ENCODE measurements at regions not wholly inside any gene's neighbourhood (a gene's known extent, or its start where the extent isn't known, plus 50 kb on each side); places are given as distances from the start of the nearest gene placed in this dataset.
A peak's percentile ranks its signal among the peaks of the same experiment; 100 is the strongest.

GRCh38 chr15:98071786-98072185, 111.3 kb downstream of the ARRDC4 start:
- no peak for DNase-seq
- intact Hi-C loops (cut with DNase I): no loop called here
- no peak overlapping the region for H3K4me3 ChIP-seq

DNA sequence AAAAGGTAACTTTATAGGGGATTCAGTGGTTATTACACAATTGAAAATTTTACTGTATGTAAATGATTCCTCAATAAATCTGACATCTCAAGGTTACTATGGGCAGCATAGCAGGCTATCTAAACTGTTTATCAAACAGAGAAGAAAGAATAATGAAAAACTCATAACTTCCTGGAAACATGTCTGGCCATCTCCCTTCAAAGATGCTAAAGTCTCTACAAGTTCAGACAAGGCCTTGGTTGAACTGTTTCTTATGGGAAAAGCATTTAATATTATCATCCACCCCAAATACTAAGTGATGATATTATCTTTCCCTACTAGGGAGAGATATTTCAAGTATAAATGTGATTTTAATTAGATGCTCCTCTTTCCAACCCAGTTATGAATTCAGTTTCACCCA, 114.9 kb downstream of the ARRDC4 start:
- Histone ChIP-seq H3K36me3 (no peaks in the 10 kb centered on the region), H3K4me3 (no peak overlapping the region), H3K9me3 (no peaks in the 10 kb centered on the region), H3K4me1 (peaks cover 14 to 26% (median 18%) of the 10 kb centered on the region in 3 donors), H3K27me3 (no peaks in the 10 kb centered on the region), H3K27ac (peak overlapping the region in 2 of 4 donors; percentile 78 to 81)
- TF ChIP-seq, protein P1, sequence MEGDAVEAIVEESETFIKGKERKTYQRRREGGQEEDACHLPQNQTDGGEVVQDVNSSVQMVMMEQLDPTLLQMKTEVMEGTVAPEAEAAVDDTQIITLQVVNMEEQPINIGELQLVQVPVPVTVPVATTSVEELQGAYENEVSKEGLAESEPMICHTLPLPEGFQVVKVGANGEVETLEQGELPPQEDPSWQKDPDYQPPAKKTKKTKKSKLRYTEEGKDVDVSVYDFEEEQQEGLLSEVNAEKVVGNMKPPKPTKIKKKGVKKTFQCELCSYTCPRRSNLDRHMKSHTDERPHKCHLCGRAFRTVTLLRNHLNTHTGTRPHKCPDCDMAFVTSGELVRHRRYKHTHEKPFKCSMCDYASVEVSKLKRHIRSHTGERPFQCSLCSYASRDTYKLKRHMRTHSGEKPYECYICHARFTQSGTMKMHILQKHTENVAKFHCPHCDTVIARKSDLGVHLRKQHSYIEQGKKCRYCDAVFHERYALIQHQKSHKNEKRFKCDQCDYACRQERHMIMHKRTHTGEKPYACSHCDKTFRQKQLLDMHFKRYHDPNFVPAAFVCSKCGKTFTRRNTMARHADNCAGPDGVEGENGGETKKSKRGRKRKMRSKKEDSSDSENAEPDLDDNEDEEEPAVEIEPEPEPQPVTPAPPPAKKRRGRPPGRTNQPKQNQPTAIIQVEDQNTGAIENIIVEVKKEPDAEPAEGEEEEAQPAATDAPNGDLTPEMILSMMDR (IDR thresholded peaks at IDR 0.05): no peak
- no peak for TF ChIP-seq POLR2A (IDR thresholded peaks at IDR 0.05)
- intact Hi-C loops (cut with DNase I): loop anchor here (5.0 kb wide), 1 partner anchor 73 kb away; no protein-coding TSS in a partner anchor
- DNase-seq: no peak

More at GRCh38 chr15:98071786-98072185, 111.3 kb downstream of the ARRDC4 start:
- Histone ChIP-seq H3K36me3 (no peaks in the 10 kb centered on the region), H3K27ac (no peak overlapping the region), H3K4me1 (peaks cover 10 to 17% (median 13%) of the 10 kb centered on the region in 3 donors), H3K9me3 (no peaks in the 10 kb centered on the region), H3K27me3 (no peaks in the 10 kb centered on the region)
- no peak for TF ChIP-seq POLR2A (IDR thresholded peaks at IDR 0.05)
- TF ChIP-seq, protein P1 (IDR thresholded peaks at IDR 0.05): no peak

- H3K36me3 ChIP-seq: no peaks in the 10 kb centered on the region
- TF ChIP-seq POLR2A (IDR thresholded peaks at IDR 0.05): no peak
- TF ChIP-seq, protein P1 (IDR thresholded peaks at IDR 0.05): no peak
- H3K27ac ChIP-seq: peak overlapping the region; percentile 76 to 82 (median 80)
- intact Hi-C loops (cut with DNase I): loop anchor here (5.0 kb wide), 1 partner anchor 74 kb away; no protein-coding TSS in a partner anchor
- H3K9me3 ChIP-seq: no peaks in the 10 kb centered on the region
- DNase-seq: no peak
- WGBS, 2 donors: 44 to 54% methylated on average over 8 of the region's 8 CpGs
- peaks cover 14 to 26% (median 18%) of the 10 kb centered on the region in 3 donors for H3K4me1 ChIP-seq
- no peaks in the 10 kb centered on the region for H3K27me3 ChIP-seq
- no peak overlapping the region for H3K4me3 ChIP-seq
Observed at GRCh38 chr15:98076021-98076816, 115.7 kb downstream of the ARRDC4 start.

DNA sequence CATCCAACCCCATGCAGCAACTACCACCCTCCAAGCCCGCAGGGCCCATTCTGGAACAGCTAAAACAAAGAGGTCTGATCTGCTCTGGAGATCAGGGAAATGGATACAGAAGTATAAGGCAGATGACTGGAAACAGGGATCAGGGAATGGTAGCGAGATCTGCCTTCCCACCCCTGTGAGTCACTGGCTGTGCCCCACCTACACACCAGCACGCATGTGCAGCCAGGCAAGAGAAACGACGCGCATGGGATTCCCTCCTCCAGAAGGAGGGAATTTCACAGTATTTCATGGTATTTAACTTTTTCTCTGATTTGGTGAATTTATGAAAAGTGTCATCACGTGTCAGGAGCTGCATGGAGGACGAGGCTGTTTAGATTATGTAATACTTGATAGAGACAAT, 116.7 kb downstream of the ARRDC4 start:
- intact Hi-C loops (cut with DNase I): loop anchor here (5.0 kb wide), 1 partner anchor 75 kb away; no protein-coding TSS in a partner anchor
- peak overlapping the region in 1 of 4 donors; percentile 10 for H3K4me3 ChIP-seq
- no peak for TF ChIP-seq POLR2A (IDR thresholded peaks at IDR 0.05)
- TF ChIP-seq, protein P1 (IDR thresholded peaks at IDR 0.05): no peak
- WGBS, 2 donors: 39 to 73% methylated on average over 7 of the region's 8 CpGs
- H3K4me1 ChIP-seq: peaks cover 14 to 26% (median 18%) of the 10 kb centered on the region in 3 donors
- no peaks in the 10 kb centered on the region for H3K36me3 ChIP-seq
- H3K9me3 ChIP-seq: no peaks in the 10 kb centered on the region
- H3K27ac ChIP-seq: peak overlapping the region; percentile 76 to 82 (median 80)
- DNase-seq: no peak
- H3K27me3 ChIP-seq: no peaks in the 10 kb centered on the region

DNA sequence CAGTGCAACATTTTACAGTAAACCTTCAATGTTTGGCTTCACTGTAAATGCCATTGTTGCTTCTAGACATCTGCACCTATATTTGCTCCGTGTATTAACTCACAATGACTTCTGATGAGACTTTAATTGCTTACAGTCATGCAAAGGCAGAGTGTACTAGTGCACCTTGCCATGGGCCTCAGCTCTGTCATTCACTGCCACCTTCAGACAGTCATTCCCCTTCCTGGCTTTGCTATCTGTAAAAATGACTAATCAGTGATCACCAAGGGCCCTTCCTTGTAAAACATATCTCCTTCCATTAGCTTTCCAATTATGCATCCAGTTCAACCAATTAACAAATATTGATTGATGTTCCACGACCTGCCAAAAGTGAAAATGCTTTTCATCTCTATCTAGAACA, 120.3 kb downstream of the ARRDC4 start:
- H3K27ac ChIP-seq: no peak overlapping the region
- 55 to 70% methylated on average over 2 of the region's 2 CpGs for WGBS, 2 donors

More for the DNA sequence above, 120.3 kb downstream of the ARRDC4 start:
- Histone ChIP-seq H3K36me3 (no peaks in the 10 kb centered on the region), H3K9me3 (no peaks in the 10 kb centered on the region), H3K27me3 (no peaks in the 10 kb centered on the region), H3K4me3 (no peak overlapping the region), H3K4me1 (peaks cover 11 to 19% (median 15%) of the 10 kb centered on the region in 3 donors)
- intact Hi-C loops (cut with DNase I): no loop called here
- TF ChIP-seq, protein P1 (IDR thresholded peaks at IDR 0.05): no peak
- no peak for TF ChIP-seq POLR2A (IDR thresholded peaks at IDR 0.05)
- no peak for DNase-seq

Measured in esophagus squamous epithelium (tissue), 5 donors.